HG02970 (cell line): ENCODE measurements at regions not wholly inside any gene's neighbourhood (a gene's known extent, or its start where the extent isn't known, plus 50 kb on each side); places are given as distances from the start of the nearest gene placed in this dataset.

Source experiments
- ATAC-seq: cut with Tn5 transposase; IDR thresholded peaks from one replicate; pipeline ENCODE4 v1.9.1; 2021; ENCODE audit warnings: mild to moderate bottlenecking, moderate library complexity, moderate number of reproducible peaks; ENCODE audit not compliant: unreplicated experiment, low FRiP score

DNA sequence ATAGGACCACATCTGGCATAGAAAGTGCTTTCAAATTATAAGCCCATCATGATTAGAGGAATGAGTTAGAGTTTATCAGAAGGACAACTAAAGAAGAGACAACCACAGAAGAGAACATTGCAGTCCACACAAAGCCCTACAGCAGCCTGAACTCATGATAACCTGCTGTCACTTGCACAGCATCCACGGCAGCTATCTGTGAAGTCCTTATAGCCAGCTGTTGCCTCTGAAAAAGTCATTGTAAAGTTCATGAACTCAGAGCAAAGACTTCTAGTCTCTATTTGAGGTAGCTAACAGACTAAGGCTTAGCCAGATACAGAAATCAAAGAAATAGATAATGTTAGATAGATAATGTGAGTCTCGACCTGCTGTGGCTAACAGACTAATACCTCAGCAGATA is 450.0 kb downstream of the KLF5 start:
- ATAC-seq: no peak

DNA sequence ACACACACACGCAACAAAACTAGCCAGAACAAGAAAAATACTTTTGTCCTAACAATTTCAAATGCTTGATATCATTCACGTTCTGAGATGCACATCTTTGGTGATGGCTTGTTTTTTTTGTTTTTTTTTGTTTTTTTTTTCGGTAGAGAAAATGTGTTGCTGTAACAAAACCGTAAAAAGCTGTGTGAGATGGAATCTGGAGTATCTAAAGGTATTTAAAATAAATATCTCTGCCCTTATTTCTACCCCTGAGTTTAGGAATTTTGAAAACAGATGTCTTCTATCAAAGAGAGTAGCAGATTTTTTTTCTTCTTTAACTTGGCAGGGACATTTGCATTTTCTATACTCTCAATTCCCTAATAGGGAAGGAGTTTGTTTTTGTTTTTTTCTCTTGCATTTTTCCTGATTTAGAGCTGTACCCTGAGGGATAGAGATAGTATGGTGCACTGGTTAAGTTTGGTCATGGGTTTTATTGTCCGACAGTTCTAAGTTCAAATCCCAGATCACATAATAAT is 446.6 kb downstream of the KLF5 start:
- ATAC-seq: no peak

DNA sequence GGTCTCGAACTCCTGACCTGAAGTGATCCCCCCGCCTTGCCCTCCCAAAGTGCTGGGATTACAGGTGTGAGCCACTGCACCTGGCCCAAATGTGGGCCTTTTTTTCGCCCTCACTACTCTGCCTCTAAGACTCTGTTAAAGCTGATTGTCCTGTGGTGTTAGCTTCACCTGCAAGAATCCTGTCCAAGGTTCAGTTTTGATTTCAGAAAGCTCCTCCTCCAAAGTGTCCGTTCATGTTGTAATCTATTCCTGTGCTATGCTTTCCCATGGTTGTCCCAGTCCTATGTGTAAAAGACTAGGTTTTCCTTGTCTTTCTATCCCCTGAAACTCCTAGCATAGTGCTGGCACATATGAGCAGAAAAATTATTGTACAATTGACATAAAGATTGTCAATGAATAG is 440.9 kb downstream of the KLF5 start:
- no peak for ATAC-seq

DNA sequence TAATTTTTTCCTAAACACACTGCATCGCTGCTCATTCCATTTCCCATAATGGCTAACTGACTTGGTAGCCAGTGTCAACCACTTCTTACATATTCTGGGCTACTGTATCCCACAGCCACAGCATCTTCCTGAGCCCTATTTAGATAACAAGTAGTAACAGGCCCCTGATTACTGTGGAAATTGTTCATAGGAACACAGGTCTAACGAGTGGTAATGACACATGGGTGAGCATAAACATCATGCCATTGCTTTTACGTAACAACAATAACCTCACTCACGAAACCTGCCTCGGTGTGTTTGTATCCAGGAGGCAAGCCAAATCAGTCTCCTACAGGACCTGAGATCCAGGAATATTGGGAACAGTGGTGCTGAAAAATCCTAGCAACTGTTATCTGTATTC is 438.6 kb downstream of the KLF5 start:
- ATAC-seq: no peak

DNA sequence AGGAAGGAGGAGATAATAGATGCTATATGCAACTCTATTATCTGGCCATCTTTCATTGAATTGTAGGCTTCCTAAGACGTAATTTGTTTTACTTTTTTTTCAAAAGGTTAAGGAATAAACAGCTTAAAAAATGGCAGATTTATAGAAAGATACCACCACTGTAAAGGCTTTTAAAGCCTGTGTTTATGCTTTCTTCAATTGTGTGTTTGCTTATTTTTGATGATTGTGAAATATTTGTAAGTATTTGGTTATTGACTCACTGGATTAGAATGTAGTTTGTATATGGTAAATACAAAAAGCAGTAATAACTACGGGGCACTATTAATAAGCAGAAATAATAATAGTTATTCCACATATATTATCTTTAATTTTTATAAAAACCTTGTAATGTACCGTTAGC is 437.9 kb downstream of the KLF5 start:
- no peak for ATAC-seq

DNA sequence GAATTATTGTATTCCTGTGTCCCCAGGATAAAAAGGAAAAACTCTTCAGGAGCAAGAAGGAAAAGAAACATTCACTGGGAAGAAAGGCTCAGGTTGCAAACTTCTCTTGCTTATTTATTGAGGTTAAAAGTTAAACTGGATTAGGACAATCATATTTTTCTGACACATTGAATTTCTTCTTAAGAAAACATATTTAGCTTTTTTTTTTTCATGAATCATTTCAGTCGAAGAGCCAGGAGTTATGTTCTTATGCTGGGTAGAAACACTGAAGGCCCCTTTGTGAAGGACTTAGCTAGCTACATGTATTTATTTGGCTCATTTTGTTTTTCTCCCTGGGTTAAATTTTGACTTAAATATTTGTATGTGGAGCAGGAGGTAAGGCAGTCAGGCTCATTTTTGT is 434.0 kb downstream of the KLF5 start:
- no peak for ATAC-seq

DNA sequence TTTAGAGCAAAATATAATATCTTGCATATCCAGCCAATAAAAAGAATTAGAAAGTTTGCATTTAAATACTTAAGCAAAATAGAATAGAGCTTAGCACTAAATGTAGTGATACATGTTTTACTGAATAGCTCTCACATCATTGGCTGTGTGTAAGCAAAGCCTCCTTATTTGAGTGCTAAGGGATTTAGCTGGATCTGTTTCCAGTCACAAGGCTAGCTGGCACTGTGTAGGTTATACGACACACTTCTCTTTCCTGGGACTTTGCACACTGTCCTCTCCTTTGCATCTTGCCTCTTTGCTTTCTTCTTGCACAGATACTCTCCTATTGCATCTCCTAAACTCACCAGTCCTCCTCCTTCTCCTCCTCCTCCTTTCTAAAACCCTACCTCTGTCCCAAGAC is 423.8 kb downstream of the KLF5 start:
- ATAC-seq: no peak

DNA sequence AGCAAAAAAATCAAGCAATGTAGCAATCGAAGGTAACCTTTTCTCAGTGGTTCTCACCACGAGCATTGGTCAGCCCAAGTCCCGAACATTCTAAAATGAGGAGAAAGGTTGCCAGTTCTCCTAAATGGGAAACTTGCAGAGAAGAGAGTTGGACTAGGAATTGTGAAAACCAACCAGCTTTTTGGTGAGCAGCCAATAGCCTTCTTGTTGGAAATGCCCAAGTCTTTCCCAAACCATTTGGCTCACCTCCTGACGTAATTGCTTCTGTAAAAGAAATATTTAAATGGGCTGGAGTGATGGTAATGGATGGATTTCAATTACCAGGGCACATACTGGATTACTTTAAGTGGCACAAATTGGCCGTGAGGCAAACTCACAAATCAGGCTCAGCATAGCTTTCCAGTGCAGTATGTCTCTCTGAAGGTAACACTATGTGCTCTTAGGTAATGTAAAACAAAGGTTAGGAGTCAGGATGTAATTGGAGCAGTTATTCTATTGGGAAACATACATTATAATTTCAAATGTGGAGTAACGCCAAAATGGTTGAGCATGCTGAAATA is 423.2 kb downstream of the KLF5 start:
- ATAC-seq: no peak

DNA sequence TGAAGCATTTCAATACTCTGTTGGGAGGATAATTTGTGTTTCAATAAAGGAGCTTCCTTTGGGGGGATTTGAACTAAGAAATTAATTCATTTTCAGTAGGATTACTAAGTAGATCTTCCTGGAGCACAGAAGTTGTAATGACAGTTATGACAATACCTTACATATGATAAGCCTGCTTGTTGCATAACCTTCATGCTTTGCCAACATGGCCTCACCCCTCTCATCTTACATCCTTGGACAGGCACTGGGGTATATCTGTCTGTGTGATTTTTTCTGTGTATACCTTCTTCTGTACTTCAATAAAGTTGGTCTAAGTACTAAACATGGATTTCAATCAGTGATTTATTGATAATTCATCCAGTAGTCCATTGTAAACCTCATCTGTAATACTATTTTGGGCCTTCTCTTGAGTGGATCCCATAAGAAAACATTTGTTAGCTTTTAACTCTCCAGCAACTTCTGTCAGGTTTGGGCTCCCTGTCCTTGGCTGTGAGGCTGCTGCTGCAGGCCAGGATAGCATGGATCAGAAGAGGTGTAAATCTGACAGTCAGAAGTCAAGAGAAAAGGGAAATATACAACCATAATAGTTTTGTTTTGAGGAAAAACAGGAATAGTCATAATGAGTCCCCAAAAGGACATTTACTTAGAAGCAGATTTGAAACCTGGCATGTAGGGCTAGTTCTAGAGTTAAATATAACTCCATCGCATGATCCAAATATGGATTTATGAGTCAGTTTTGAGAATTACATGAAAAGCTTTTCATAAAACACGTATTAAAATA is 422.2 kb downstream of the KLF5 start:
- ATAC-seq: no peak

DNA sequence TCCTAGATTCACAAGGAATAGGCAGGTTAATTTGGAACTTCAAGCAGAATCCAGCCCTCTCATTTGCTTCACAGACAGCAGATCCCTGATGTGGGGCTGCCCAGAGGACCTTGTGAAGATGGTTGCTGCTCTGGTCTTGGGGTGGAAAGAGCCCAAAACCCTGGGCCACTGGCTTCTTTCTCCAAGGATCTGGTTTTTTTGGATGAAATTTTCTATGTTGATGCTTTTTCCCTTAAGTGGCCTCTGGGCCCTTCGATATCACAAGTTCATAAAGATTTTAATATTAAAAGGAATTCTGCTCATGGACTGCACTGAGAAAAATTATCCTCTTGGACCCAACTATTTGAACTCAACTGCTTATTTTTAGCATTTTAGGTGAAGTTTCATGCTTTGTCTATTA is 421.1 kb downstream of the KLF5 start:
- ATAC-seq: no peak

DNA sequence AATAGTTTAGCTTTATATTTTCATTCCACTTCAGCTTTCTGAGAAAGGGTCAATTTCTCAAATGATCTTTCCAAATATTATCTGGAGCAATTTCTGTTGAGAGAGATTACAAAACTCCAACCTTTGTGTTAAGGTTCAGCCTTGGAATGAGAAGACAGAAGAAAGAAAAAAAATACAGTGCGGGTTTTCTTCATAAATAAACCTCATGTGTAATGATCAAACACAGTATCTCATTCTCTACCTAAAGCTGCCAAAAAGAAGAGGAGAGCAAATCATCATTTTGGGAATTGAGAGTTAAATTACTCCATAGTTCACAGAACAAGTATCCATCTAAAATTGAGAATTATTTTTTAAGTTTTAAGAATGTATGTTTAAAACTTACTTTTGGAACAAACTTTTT is 420.5 kb downstream of the KLF5 start:
- no peak for ATAC-seq

DNA sequence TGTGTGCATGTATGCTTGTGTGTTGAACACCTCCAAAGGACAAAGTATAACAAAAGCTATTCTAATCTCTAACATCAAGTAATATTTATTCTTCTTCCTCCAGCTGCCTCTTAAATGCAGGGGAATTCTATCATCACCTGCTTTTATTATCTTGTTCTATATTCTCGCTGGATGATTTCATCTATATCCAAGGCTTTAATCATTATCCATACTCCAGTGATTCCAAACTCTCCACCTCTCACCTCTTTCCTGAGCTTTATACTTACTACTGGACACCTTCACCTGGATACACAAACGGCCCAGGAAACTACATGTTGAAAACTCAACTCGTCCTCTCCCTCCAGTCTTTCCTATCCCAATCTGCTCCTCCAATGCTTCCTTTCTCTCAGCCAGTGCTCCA is 418.6 kb downstream of the KLF5 start:
- no peak for ATAC-seq

DNA sequence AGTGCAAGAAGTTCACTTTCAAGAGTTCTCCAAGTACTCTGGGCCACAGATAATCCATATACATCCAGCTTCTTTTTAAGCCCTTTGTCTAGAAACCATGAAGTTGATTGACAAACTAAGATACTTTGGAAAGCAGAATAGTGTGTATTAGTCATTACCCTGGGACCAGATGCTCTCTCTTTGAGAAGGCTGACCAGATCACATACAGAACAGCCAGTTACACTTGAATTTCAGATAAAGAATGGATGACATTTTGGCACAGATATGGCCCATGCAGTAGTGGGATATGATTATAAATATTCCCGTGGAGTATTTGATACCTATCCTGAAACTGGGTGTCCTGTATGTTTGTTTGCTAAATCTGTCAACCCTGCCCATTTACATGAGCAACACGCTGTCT is 414.2 kb downstream of the KLF5 start:
- ATAC-seq: no peak

DNA sequence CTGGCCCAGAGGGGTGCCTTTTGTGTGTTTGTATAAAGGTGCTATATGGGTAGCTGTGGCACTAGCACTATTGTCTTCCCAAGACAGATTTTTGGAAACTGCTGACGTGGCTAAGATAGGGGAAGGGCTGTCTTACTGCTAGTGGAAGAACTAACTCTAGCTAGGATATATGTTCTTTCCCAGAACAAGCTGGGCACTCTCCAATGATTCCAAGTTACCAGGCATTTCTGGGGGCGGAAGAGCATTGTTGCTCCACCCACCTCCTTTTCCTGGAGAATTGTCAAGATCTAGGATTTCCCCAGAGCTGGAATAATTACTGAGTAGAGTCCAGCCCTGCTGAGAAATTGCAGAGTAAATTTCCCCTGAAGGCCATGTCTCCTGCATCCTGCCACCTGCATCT is 408.3 kb downstream of the KLF5 start:
- no peak for ATAC-seq

DNA sequence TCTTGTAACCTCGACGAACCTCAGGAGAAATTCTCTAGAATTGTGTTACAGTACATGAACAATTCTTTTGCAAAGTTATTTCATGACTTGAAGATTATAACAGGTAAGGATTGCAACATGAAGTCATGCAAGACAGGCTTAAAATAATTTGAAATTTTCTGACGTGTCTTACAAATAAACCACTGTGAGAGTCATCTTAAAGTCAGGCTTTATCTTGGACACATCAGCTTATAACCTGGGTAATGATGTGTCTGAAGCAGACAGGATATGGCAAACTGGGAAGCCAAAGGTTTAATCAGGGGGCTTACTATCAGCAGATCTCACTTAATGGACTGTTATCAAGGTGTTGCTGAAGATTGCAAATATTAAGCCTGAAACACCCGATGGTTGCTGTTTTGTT is 407.8 kb downstream of the KLF5 start:
- no peak for ATAC-seq

DNA sequence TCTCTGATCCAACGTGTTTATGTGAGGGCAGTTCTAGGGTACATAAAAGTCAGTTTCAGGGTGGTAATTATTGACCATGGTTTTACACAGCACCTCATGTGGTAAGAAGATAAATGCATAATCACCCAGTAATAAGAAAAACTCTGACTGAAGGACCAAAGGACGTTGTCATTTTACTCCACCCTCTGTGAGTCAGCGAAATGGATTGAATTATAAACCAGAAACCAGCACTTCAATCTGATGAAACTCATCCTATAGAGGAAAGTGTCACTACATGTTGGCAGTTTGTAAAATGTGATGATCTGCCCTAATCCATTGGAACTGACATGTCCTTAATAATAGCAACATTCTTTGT is 406.8 kb downstream of the KLF5 start:
- ATAC-seq: no peak

DNA sequence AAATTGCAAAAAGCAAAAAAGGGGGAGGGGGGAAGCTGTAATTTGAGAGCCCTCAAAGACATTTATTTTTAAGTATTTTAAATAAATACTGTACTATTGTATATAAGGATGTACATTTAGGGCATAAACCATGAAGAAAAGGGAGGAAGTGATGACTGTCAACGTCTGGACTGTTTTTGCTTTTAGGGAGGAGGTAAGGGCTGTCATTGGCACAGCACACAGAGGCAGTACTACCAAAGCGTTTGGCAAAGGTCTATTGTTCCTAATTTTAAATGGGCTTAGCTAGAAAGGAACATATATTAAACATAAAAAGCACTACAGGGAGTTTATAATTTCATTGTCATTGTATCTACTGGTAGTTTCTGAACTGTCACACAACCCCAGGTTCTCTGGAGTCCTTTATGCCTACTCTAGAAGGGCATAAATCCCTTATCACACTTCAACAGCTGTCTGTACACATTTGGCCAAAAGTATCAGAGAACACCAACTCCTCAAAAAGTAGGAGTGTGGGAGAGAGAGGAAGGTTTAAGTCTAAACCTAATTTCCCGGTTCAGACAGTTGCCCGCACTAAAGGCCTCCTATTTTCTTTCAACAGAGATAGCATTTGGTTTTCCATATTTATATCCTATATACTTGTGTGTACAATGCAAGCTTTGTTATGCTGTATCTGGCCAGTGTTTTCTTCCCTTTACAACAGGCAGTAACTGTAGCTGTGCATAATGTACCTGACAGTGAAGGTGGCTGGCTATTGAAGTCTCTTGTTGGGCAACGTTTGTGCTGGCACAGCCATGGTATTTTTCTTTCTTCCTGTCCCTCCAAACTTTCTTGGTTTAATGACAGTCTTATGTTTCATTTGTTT is 406.2 kb downstream of the KLF5 start:
- ATAC-seq: no peak

DNA sequence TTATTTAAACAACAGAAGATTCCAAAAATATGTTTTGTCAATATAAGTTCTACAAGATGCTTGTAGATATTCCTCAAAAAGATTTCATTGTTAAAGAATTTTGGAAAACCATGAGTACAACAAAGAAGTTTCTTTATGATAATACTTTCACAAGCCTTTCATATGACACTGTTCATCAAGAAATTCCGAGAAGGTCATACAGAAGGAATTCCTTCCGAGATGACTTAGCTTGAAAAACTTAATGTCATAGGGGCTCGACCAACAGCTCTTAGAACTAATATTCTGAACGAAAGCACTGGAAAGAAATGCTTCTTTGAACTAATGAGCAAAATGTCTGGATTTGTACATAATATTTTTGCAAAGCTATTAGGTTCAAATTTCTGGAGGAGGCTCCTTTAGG is 403.4 kb downstream of the KLF5 start:
- ATAC-seq: no peak

DNA sequence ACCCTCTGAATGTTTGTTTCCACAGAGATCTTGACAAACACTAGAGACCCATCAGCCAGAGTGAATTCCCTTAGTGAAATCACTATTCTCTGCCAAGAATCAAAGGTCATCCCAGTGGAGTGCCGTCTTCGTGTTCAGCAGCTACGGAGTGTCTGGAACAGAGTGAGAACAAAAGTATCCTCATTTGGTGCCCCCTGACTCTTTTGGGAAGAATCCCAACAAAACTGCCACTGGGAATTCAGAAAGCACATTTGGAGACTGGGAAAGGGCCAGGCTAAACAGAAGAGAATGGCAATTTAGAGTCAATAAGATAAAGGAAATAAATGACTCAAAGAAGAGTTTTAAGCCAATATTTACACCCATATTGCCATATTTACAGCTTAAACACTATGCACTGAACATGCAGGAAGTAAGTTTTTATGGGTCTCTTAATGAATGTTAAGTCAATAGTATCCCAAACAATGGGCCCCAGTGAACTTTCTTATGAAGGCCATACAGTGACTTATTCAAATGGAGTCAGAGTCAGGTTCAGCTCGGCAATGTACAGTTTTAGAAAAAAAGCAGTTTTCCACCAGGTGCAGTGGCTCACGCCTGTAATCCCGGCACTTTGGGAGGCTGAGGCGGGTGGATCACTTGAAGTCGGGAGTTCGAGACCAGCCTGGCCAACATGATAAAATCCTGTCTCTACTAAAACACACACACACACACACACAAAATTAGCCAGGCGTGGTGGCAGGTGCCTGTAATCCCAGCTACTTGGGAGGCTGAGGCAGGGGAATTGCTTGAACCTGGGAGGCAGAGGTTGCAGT is 392.6 kb downstream of the KLF5 start:
- no peak for ATAC-seq

DNA sequence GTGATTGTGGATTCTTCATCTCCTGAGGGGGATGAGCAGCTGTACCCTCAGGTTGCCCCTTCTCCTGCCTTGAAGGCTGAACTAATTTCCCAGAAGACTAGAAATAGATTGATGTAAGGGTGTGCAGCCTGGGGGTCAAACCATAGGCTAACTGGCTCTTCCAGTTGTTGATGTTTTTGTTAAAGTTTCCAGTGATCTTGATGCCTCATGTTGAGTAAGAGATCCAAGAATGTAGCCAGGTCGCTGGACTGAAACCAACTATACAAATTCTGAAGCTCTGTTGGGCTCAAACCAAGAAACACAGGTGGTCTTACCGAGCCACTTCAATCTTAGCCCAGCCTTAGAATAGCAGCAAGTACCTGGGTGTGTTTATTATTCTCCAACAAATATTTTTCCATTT is 391.8 kb downstream of the KLF5 start:
- no peak for ATAC-seq

DNA sequence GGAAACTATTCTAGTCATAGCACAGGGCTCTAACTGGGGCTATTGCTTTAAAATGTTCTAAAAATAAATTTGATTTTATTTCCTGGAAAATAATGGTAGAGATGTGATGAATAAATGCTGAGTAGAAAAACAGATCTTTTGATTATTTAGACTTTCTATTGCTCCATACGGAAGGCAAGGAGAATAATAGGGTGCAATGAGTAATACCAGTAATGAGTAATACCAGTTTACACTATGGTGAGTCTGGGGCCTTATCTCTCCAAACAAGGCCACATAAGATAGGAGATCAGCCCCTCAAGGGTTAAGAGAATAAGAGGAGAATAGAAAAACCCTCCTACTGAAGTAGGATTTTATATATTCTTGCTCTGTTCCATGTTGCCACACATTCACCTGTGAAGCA is 390.4 kb downstream of the KLF5 start:
- no peak for ATAC-seq
